ENCODE measurements at regions not wholly inside any gene's neighbourhood (a gene's known extent, or its start where the extent isn't known, plus 50 kb on each side); places are given as distances from the start of the nearest gene placed in this dataset.

GRCh38 chr4:53781629-53782457 lies 190.6 kb upstream of the LNX1 start:
- Histone ChIP-seq H3K79me2 (ENCODE audit: insufficient read depth, low read depth) (no peaks in the 10 kb centered on the region), H3K27ac (no peak overlapping the region), H3K9ac (no peak overlapping the region), H3K36me3 (ENCODE audit: insufficient read depth) (no peaks in the 10 kb centered on the region), H2AFZ (ENCODE audit: low read depth) (no peak overlapping the region), H3K4me2 (no peak overlapping the region), H3K27me3 (ENCODE audit: insufficient read depth, low read depth) (no peaks in the 10 kb centered on the region), H4K20me1 (ENCODE audit: insufficient read depth) (no peaks in the 10 kb centered on the region), H3K4me1 (ENCODE audit: low read depth, poor library complexity, severe bottlenecking) (no peaks in the 10 kb centered on the region), H3K4me3 (IDR thresholded peaks at IDR 0.05; ENCODE audit: insufficient read depth, low read depth, low read length) (no peak overlapping the region)
- TF ChIP-seq, protein P1, sequence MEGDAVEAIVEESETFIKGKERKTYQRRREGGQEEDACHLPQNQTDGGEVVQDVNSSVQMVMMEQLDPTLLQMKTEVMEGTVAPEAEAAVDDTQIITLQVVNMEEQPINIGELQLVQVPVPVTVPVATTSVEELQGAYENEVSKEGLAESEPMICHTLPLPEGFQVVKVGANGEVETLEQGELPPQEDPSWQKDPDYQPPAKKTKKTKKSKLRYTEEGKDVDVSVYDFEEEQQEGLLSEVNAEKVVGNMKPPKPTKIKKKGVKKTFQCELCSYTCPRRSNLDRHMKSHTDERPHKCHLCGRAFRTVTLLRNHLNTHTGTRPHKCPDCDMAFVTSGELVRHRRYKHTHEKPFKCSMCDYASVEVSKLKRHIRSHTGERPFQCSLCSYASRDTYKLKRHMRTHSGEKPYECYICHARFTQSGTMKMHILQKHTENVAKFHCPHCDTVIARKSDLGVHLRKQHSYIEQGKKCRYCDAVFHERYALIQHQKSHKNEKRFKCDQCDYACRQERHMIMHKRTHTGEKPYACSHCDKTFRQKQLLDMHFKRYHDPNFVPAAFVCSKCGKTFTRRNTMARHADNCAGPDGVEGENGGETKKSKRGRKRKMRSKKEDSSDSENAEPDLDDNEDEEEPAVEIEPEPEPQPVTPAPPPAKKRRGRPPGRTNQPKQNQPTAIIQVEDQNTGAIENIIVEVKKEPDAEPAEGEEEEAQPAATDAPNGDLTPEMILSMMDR (conservative IDR thresholded peaks at IDR 0.05; ENCODE audit: low read depth, low read length) = no peak

DNA sequence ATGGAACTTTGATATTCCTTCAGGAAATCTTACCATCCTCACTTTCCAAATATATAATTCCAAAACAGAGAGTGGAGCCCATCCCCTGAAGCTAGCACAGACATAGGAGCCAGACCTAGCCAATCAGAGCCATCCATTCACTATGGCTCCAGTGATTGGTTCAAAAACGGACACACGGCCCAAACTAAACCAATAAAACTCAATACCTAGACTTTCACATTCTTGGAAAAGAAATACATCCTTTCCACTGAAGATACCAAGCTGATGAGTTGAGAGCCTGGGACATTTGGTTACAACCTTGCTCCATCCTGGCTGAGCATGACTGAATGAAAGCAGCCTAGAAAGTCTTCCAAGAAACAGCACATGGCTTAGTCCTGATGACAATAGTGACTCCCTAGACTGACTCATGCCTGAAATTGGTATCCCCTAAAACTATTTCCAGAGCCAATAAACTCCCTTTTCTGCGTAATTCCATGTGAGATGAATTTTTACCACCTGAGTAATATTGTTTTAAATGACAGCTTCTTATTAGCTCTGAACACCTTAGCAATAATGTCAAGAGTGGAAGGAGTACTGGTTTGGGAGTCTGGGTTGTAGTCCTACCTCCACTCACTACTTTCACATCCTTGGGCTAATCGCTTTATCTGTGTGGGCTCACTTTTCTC lies 189.6 kb upstream of the LNX1 start:
- no peaks in the 10 kb centered on the region for H3K4me1 ChIP-seq (ENCODE audit: low read depth, poor library complexity, severe bottlenecking)
- TF ChIP-seq, protein P1 (conservative IDR thresholded peaks at IDR 0.05; ENCODE audit: low read depth, low read length) = no peak

GRCh38 chr4:53779025-53779424 lies 187.7 kb upstream of the LNX1 start:
- Histone ChIP-seq H3K36me3 (ENCODE audit: insufficient read depth) (no peaks in the 10 kb centered on the region), H3K9ac (no peak overlapping the region), H3K27me3 (ENCODE audit: insufficient read depth, low read depth) (no peaks in the 10 kb centered on the region), H3K4me1 (ENCODE audit: low read depth, poor library complexity, severe bottlenecking) (no peaks in the 10 kb centered on the region), H2AFZ (ENCODE audit: low read depth) (no peak overlapping the region), H3K4me3 (IDR thresholded peaks at IDR 0.05; ENCODE audit: insufficient read depth, low read depth, low read length) (no peak overlapping the region), H3K4me2 (no peak overlapping the region), H3K79me2 (ENCODE audit: insufficient read depth, low read depth) (no peaks in the 10 kb centered on the region), H3K27ac (no peak overlapping the region), H4K20me1 (ENCODE audit: insufficient read depth) (no peaks in the 10 kb centered on the region)
- TF ChIP-seq, protein P1 (conservative IDR thresholded peaks at IDR 0.05; ENCODE audit: low read depth, low read length) = no peak

More for the DNA sequence above, 189.6 kb upstream of the LNX1 start:
- no peak overlapping the region for H2AFZ ChIP-seq (ENCODE audit: low read depth)
- H4K20me1 ChIP-seq (ENCODE audit: insufficient read depth) = no peaks in the 10 kb centered on the region
- H3K9ac ChIP-seq = no peak overlapping the region
- no peak overlapping the region for H3K4me3 ChIP-seq (IDR thresholded peaks at IDR 0.05; ENCODE audit: insufficient read depth, low read depth, low read length)
- H3K4me2 ChIP-seq = no peak overlapping the region
- H3K27me3 ChIP-seq (ENCODE audit: insufficient read depth, low read depth) = no peaks in the 10 kb centered on the region
- H3K79me2 ChIP-seq (ENCODE audit: insufficient read depth, low read depth) = no peaks in the 10 kb centered on the region
- H3K27ac ChIP-seq = no peak overlapping the region
- H3K36me3 ChIP-seq (ENCODE audit: insufficient read depth) = no peaks in the 10 kb centered on the region

- H3K4me1 ChIP-seq (ENCODE audit: low read depth, poor library complexity, severe bottlenecking) = no peaks in the 10 kb centered on the region
- no peaks in the 10 kb centered on the region for H4K20me1 ChIP-seq (ENCODE audit: insufficient read depth)
- TF ChIP-seq, protein P1 (conservative IDR thresholded peaks at IDR 0.05; ENCODE audit: low read depth, low read length) = no peak
- H2AFZ ChIP-seq (ENCODE audit: low read depth) = no peak overlapping the region
- H3K79me2 ChIP-seq (ENCODE audit: insufficient read depth, low read depth) = no peaks in the 10 kb centered on the region
- no peak overlapping the region for H3K9ac ChIP-seq
- H3K27me3 ChIP-seq (ENCODE audit: insufficient read depth, low read depth) = no peaks in the 10 kb centered on the region
- no peak overlapping the region for H3K4me2 ChIP-seq
- H3K27ac ChIP-seq = no peak overlapping the region
- H3K36me3 ChIP-seq (ENCODE audit: insufficient read depth) = no peaks in the 10 kb centered on the region
- H3K4me3 ChIP-seq (IDR thresholded peaks at IDR 0.05; ENCODE audit: insufficient read depth, low read depth, low read length) = no peak overlapping the region
Measured at GRCh38 chr4:53778155-53778554, 186.9 kb upstream of the LNX1 start.
